Loucy (cell line): ENCODE measurements at regions not wholly inside any gene's neighbourhood (a gene's known extent, or its start where the extent isn't known, plus 50 kb on each side); places are given as distances from the start of the nearest gene placed in this dataset.

ENCODE experiments used
- EZH2phosphoT487 ChIP-seq: fragments of 200-600 bp; IDR thresholded peaks from 2 replicates; pipeline ENCODE4 v1.6.1; 2018; ENCODE audit warnings: antibody characterized with exemption, mild to moderate bottlenecking, moderate library complexity, borderline replicate concordance
- TF ChIP-seq, protein P1 (sequence below): fragments of 200-600 bp; sonication (generic); conservative IDR thresholded peaks from 2 replicates; pipeline ENCODE4 v1.5.1; 2014; ENCODE audit warnings: mild to moderate bottlenecking, antibody characterized with exemption, low read length

DNA sequence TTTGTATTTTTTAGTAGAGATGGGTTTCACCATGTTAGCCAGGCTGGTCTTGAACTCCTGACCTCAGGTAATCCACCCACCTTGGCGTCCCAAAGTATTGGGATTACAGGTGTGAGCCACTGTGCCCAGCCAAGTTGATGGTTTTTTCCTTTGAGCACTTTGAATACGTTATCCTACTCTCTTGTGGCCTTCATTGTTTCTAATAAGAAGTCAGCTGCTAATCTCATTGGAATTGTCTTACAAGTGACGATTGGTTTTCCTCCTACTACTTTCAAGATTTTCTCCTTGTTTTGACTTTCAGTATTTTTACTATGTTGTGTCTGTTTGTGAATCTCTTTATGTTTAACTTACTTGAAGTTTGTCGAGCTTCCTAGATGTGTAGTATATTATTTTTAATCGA lies 88.5 kb downstream of the TMEM200C start:
- TF ChIP-seq, protein P1, sequence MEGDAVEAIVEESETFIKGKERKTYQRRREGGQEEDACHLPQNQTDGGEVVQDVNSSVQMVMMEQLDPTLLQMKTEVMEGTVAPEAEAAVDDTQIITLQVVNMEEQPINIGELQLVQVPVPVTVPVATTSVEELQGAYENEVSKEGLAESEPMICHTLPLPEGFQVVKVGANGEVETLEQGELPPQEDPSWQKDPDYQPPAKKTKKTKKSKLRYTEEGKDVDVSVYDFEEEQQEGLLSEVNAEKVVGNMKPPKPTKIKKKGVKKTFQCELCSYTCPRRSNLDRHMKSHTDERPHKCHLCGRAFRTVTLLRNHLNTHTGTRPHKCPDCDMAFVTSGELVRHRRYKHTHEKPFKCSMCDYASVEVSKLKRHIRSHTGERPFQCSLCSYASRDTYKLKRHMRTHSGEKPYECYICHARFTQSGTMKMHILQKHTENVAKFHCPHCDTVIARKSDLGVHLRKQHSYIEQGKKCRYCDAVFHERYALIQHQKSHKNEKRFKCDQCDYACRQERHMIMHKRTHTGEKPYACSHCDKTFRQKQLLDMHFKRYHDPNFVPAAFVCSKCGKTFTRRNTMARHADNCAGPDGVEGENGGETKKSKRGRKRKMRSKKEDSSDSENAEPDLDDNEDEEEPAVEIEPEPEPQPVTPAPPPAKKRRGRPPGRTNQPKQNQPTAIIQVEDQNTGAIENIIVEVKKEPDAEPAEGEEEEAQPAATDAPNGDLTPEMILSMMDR: no peak
- no peak for TF ChIP-seq EZH2phosphoT487
